Osteocyte (in vitro differentiated cells): ENCODE measurements at regions not wholly inside any gene's neighbourhood (a gene's known extent, or its start where the extent isn't known, plus 50 kb on each side); places are given as distances from the start of the nearest gene placed in this dataset.

Source experiments
- DNase-seq: peaks from one replicate; pipeline ENCODE4 v3.0.0; 2021; ENCODE audit warnings: mixed read lengths; ENCODE audit not compliant: unreplicated experiment; ENCODE audit errors: extremely low spot score
- H3K27ac Mint-ChIP-seq: one replicate; pipeline ENCODE4 v1.8.0; 2021; ENCODE audit warnings: mild to moderate bottlenecking, mixed read lengths; ENCODE audit not compliant: unreplicated experiment
- H3K27me3 Mint-ChIP-seq: one replicate; pipeline ENCODE4 v1.8.0; 2021; ENCODE audit warnings: mixed read lengths; ENCODE audit not compliant: unreplicated experiment
- H3K36me3 Mint-ChIP-seq: one replicate; pipeline ENCODE4 v1.8.0; 2021; ENCODE audit warnings: mixed read lengths; ENCODE audit not compliant: unreplicated experiment
- H3K4me1 Mint-ChIP-seq: one replicate; pipeline ENCODE4 v1.8.0; 2021; ENCODE audit warnings: mixed read lengths; ENCODE audit not compliant: unreplicated experiment
- H3K4me3 Mint-ChIP-seq: one replicate; pipeline ENCODE4 v1.8.0; 2021; ENCODE audit warnings: mild to moderate bottlenecking, moderate library complexity, mixed read lengths; ENCODE audit not compliant: unreplicated experiment
- H3K9me3 Mint-ChIP-seq: one replicate; pipeline ENCODE4 v1.8.0; 2021; ENCODE audit warnings: mixed read lengths; ENCODE audit not compliant: unreplicated experiment
- TF ChIP-seq, protein P1 (sequence below): fragments of 200-600 bp; sonication (generic); IDR thresholded peaks from 2 replicates; pipeline ENCODE4 v1.5.0; 2021; ENCODE audit warnings: antibody characterized with exemption, mild to moderate bottlenecking, moderate library complexity

- TF ChIP-seq, protein P1, sequence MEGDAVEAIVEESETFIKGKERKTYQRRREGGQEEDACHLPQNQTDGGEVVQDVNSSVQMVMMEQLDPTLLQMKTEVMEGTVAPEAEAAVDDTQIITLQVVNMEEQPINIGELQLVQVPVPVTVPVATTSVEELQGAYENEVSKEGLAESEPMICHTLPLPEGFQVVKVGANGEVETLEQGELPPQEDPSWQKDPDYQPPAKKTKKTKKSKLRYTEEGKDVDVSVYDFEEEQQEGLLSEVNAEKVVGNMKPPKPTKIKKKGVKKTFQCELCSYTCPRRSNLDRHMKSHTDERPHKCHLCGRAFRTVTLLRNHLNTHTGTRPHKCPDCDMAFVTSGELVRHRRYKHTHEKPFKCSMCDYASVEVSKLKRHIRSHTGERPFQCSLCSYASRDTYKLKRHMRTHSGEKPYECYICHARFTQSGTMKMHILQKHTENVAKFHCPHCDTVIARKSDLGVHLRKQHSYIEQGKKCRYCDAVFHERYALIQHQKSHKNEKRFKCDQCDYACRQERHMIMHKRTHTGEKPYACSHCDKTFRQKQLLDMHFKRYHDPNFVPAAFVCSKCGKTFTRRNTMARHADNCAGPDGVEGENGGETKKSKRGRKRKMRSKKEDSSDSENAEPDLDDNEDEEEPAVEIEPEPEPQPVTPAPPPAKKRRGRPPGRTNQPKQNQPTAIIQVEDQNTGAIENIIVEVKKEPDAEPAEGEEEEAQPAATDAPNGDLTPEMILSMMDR, result no peak
- H3K27ac Mint-ChIP-seq, result no peak overlapping the region
- H3K36me3 Mint-ChIP-seq, result no peaks in the 10 kb centered on the region
- H3K4me1 Mint-ChIP-seq, result no peaks in the 10 kb centered on the region
- DNase-seq, result no peak
- no peak overlapping the region for H3K4me3 Mint-ChIP-seq
- H3K27me3 Mint-ChIP-seq, result no peaks in the 10 kb centered on the region
- peaks cover 47% of the 10 kb centered on the region for H3K9me3 Mint-ChIP-seq
These were observed 1051.4 kb upstream of the RBFOX1 start for GRCh38 chr16:6281274-6281673.

DNA sequence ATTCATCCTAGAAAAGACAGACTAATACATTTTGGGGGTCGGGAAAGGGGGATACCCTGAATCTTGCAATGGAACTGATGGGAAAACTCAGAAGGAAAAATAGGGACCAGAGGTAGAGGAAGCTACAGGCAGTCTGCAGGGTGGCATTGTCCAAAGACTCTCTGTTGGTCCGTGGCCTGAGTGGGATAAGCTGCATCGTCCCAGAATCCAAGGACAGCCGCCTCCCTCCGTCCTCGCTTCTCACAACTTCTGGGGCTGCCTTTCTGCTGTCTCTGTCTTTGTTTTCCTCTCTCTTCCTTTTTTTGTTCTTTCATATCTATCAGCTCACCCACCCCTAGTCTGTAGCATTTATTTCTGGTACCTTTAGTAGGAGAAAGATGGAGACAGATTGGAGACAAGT, 1052.6 kb upstream of the RBFOX1 start:
- Mint-ChIP-seq H3K4me3 (no peak overlapping the region), H3K9me3 (peaks cover 38% of the 10 kb centered on the region), H3K27me3 (no peaks in the 10 kb centered on the region), H3K27ac (no peak overlapping the region), H3K36me3 (no peaks in the 10 kb centered on the region), H3K4me1 (no peaks in the 10 kb centered on the region)
- DNase-seq, result no peak
- TF ChIP-seq, protein P1, result no peak

DNA sequence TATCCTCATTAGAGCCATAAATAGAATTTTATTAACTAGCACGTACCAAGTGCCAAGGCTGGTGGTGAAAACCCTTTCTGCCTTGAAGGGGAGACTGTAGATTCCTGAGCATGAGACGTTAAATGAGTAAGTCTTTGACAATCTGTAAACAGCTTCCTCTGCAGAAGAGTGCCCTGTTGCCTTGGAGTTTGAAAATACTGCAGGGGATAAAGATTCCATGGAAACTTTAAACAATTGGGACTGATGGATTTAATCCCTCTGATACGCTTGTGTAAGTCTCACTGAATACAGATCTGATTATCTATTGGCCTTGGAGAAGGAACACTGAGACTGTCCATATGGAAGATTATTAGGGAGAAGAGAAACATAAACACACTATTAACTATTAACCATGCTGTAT, 1053.4 kb upstream of the RBFOX1 start:
- H3K27me3 Mint-ChIP-seq, result no peaks in the 10 kb centered on the region
- TF ChIP-seq, protein P1, result no peak
- no peak for DNase-seq
- H3K27ac Mint-ChIP-seq, result no peak overlapping the region
- no peaks in the 10 kb centered on the region for H3K4me1 Mint-ChIP-seq
- peaks cover 39% of the 10 kb centered on the region for H3K9me3 Mint-ChIP-seq
- H3K36me3 Mint-ChIP-seq, result no peaks in the 10 kb centered on the region
- H3K4me3 Mint-ChIP-seq, result no peak overlapping the region

- no peak overlapping the region for H3K4me3 Mint-ChIP-seq
- H3K27ac Mint-ChIP-seq, result no peak overlapping the region
- H3K27me3 Mint-ChIP-seq, result no peaks in the 10 kb centered on the region
- H3K9me3 Mint-ChIP-seq, result peaks cover 34% of the 10 kb centered on the region
- DNase-seq, result no peak
- no peaks in the 10 kb centered on the region for H3K4me1 Mint-ChIP-seq
- H3K36me3 Mint-ChIP-seq, result no peaks in the 10 kb centered on the region
- TF ChIP-seq, protein P1, result no peak
These were observed 1058.3 kb upstream of the RBFOX1 start for GRCh38 chr16:6274351-6274750.

- Mint-ChIP-seq H3K4me1 (no peaks in the 10 kb centered on the region), H3K36me3 (no peaks in the 10 kb centered on the region), H3K9me3 (peaks cover 56% of the 10 kb centered on the region), H3K4me3 (no peak overlapping the region), H3K27me3 (no peaks in the 10 kb centered on the region), H3K27ac (no peak overlapping the region)
- DNase-seq, result no peak
- TF ChIP-seq, protein P1, result no peak
These were observed 1065.0 kb upstream of the RBFOX1 start for GRCh38 chr16:6267682-6268081.
